ENCODE measurements at regions not wholly inside any gene's neighbourhood (a gene's known extent, or its start where the extent isn't known, plus 50 kb on each side); places are given as distances from the start of the nearest gene placed in this dataset.
A peak's percentile ranks its signal among the peaks of the same experiment; 100 is the strongest.

DNA sequence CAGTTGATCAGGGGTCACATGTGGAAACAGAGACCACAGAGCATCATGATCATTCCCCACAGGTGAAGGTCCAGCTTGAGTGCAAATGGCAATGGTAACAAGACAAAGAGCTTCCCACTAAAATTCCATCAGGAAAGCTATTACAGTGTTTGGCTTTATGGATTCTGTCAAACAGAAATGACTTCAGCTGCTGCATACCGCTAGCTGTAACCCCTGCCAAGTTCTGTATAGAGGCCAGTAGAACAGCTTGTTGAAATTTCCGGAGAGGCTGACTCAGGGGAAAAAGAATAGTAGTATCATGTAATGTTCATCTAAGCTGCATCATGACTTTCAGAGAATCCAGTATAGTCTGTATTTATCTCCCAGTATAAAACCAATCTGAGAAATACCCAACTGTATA, 1704.7 kb downstream of the SLITRK5 start:
- no peaks in the 10 kb centered on the region for H3K27me3 ChIP-seq (ENCODE audit: low read depth)
- TF ChIP-seq, protein P1, sequence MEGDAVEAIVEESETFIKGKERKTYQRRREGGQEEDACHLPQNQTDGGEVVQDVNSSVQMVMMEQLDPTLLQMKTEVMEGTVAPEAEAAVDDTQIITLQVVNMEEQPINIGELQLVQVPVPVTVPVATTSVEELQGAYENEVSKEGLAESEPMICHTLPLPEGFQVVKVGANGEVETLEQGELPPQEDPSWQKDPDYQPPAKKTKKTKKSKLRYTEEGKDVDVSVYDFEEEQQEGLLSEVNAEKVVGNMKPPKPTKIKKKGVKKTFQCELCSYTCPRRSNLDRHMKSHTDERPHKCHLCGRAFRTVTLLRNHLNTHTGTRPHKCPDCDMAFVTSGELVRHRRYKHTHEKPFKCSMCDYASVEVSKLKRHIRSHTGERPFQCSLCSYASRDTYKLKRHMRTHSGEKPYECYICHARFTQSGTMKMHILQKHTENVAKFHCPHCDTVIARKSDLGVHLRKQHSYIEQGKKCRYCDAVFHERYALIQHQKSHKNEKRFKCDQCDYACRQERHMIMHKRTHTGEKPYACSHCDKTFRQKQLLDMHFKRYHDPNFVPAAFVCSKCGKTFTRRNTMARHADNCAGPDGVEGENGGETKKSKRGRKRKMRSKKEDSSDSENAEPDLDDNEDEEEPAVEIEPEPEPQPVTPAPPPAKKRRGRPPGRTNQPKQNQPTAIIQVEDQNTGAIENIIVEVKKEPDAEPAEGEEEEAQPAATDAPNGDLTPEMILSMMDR (IDR thresholded peaks at IDR 0.05): no peak
- no peak overlapping the region for H3K27ac ChIP-seq
- intact Hi-C loops (cut with DNase I): no loop called here
- no peaks in the 10 kb centered on the region for H3K9me3 ChIP-seq
- ATAC-seq: no peak
- no peaks in the 10 kb centered on the region for H3K4me1 ChIP-seq
- no peak overlapping the region for H3K4me3 ChIP-seq
- H3K36me3 ChIP-seq: no peaks in the 10 kb centered on the region
- DNase-seq: no peak

DNA sequence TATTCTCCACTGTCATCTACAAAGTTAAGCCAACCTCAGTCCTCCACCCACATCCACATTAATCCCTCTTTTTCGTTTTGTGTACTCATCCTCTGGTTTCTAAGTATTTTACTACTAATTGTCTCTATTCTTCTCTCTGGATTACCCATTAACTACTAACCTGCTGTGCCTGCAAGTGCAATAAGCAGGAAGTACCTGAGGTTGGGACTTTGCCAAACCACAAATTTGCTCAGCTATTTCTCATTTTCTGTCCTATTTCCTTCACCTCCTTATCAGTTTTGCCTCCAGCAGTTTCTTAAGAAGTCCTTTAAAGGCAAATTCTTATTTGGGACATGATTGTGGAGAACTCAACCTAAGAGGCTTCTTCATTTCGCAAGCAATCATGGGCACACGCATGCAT, 1708.9 kb downstream of the SLITRK5 start:
- H3K9me3 ChIP-seq: no peaks in the 10 kb centered on the region
- no peaks in the 10 kb centered on the region for H3K36me3 ChIP-seq
- DNase-seq (no peak), ATAC-seq (peak in 1 of 2 donors; percentile 54)
- no peaks in the 10 kb centered on the region for H3K27me3 ChIP-seq (ENCODE audit: low read depth)
- no peak overlapping the region for H3K4me3 ChIP-seq
- no peaks in the 10 kb centered on the region for H3K4me1 ChIP-seq
- H3K27ac ChIP-seq: no peak overlapping the region
- intact Hi-C loops (cut with DNase I): no loop called here
- TF ChIP-seq, protein P1 (IDR thresholded peaks at IDR 0.05): no peak

DNA sequence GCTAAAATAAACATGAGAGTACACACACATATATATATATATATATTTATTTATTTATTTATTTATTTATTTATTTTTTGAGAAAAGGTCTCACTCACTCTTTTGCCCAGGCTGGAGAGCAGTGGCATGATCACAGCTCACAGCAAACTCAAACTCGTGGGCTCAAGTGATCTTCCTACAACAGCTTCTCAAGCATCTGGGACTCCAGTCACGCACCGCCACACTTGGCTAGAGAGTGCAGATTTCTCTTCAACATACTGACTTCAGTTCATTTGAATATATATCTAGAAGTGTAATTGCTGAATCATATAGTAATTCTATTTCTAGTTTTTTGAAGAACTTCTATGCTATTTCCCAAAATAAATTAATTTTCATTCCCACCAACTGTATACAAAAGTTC, 1711.8 kb downstream of the SLITRK5 start:
- no peak for DNase-seq
- no peak overlapping the region for H3K4me3 ChIP-seq
- TF ChIP-seq, protein P1 (IDR thresholded peaks at IDR 0.05): no peak
- no peaks in the 10 kb centered on the region for H3K27me3 ChIP-seq (ENCODE audit: low read depth)
- H3K9me3 ChIP-seq: no peaks in the 10 kb centered on the region
- H3K27ac ChIP-seq: no peak overlapping the region
- intact Hi-C loops (cut with DNase I): no loop called here
- no peaks in the 10 kb centered on the region for H3K4me1 ChIP-seq
- ATAC-seq: no peak
- no peaks in the 10 kb centered on the region for H3K36me3 ChIP-seq

DNA sequence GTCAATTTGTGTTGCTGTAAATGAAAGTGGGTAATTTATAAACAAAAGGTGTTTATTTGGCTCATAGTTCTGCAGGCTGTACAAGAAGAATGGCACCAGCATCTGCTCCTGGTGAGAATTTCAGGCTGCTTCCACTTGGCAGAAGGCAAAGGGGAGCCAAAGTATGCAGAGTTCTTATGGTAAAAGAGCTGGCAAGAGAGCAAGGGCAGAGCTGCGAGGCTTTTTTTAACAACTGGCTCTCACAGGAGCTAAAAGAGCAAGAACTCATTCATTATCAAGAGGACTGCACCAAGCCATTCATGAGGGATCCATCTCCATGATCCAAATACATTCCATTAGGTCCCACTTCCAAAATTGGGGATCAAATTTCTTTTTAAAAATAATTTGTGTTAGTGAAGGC, 1712.7 kb downstream of the SLITRK5 start:
- DNase-seq (no peak), ATAC-seq (no peak)
- intact Hi-C loops (cut with DNase I): no loop called here
- Histone ChIP-seq H3K4me3 (no peak overlapping the region), H3K27me3 (ENCODE audit: low read depth) (no peaks in the 10 kb centered on the region), H3K9me3 (no peaks in the 10 kb centered on the region), H3K27ac (no peak overlapping the region), H3K36me3 (no peaks in the 10 kb centered on the region), H3K4me1 (no peaks in the 10 kb centered on the region)
- TF ChIP-seq, protein P1 (IDR thresholded peaks at IDR 0.05): no peak

DNA sequence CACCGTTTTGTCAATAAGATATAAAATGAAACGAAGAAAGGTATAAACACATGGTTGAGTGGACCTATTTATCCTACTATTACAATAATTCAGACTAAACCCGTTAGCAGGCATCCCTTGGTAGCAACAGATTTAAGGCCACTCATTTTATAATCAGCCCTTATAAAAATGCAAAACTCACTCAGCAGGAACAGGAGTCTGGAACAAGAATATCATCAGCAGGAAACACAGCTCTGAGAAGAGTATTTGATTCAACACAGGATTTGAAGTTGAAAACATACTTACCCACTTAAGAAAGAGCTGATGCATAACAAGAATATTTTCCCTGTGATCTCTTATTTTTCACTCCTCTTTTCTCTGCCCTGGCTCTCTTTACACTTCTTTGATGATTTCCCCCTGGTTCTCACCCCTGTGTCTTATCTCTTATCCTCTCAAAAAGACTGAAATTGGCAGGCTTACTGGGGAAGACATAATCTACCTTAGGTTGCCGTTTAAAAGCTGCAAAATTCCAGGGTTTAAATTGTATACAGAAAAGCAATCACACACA, 1722.7 kb downstream of the SLITRK5 start:
- H3K27me3 ChIP-seq (ENCODE audit: low read depth): no peaks in the 10 kb centered on the region

More for the DNA sequence above, 1722.7 kb downstream of the SLITRK5 start:
- Histone ChIP-seq H3K4me1 (no peaks in the 10 kb centered on the region), H3K9me3 (no peaks in the 10 kb centered on the region), H3K4me3 (no peak overlapping the region), H3K27ac (no peak overlapping the region), H3K36me3 (no peaks in the 10 kb centered on the region)
- DNase-seq (no peak), ATAC-seq (no peak)
- intact Hi-C loops (cut with DNase I): no loop called here
- TF ChIP-seq, protein P1 (IDR thresholded peaks at IDR 0.05): no peak

All from lower lobe of right lung (tissue), 2 donors.